Omental fat pad (tissue), 3 donors: ENCODE measurements at regions not wholly inside any gene's neighbourhood (a gene's known extent, or its start where the extent isn't known, plus 50 kb on each side); places are given as distances from the start of the nearest gene placed in this dataset.

ENCODE experiments used
- ATAC-seq: fragments of 150-250 bp; one replicate; pipeline ENCODE4 v1.9.1; 2016; ENCODE audit warnings: mild to moderate bottlenecking, moderate library complexity; ENCODE audit not compliant: low FRiP score
- DNase-seq: peaks from one replicate; pipeline ENCODE4 v3.0.0-alpha.2; 2019; ENCODE audit warnings: low spot score
- CTCF ChIP-seq, 3 donors: fragments of 450-650 bp; IDR thresholded peaks; one replicate each; pipeline ENCODE4 v1.5.1; 2016 to 2017; ENCODE audit warnings: antibody characterized with exemption in 3 of 3, mild to moderate bottlenecking in 3 of 3, moderate library complexity in 2 of 3

- ATAC-seq (no peak), DNase-seq (no peak)
- TF ChIP-seq CTCF (IDR thresholded peaks at IDR 0.05): no peak
These were observed 128.0 kb upstream of the VEGFC start for GRCh38 chr4:176920694-176921093.

- DNase-seq (no peak), ATAC-seq (no peak)
- TF ChIP-seq CTCF (IDR thresholded peaks at IDR 0.05): no peak
These were observed 128.5 kb upstream of the VEGFC start for GRCh38 chr4:176921256-176921655.

- no peak for TF ChIP-seq CTCF (IDR thresholded peaks at IDR 0.05)
- no peak for ATAC-seq
These were observed 131.5 kb upstream of the VEGFC start for GRCh38 chr4:176924238-176924637.

GRCh38 chr4:176925962-176926361 is 133.2 kb upstream of the VEGFC start:
- DNase-seq (no peak), ATAC-seq (no peak)
- TF ChIP-seq CTCF (IDR thresholded peaks at IDR 0.05): no peak

More at GRCh38 chr4:176924238-176924637, 131.5 kb upstream of the VEGFC start:
- DNase-seq: no peak

- DNase-seq: no peak
- TF ChIP-seq CTCF (IDR thresholded peaks at IDR 0.05): no peak
- no peak for ATAC-seq
These were observed 134.4 kb upstream of the VEGFC start for GRCh38 chr4:176927117-176927516.

- no peak for DNase-seq
- TF ChIP-seq CTCF (IDR thresholded peaks at IDR 0.05): no peak
- peak; percentile 62 for ATAC-seq
These were observed 134.9 kb upstream of the VEGFC start for GRCh38 chr4:176927664-176928063.

GRCh38 chr4:176939445-176939844 is 146.7 kb upstream of the VEGFC start:
- no peak for DNase-seq
- TF ChIP-seq CTCF (IDR thresholded peaks at IDR 0.05): no peak
- ATAC-seq: no peak
